MCF 10A (cell line): ENCODE measurements at regions not wholly inside any gene's neighbourhood (a gene's known extent, or its start where the extent isn't known, plus 50 kb on each side); places are given as distances from the start of the nearest gene placed in this dataset.

ENCODE experiments used
- BruUV-seq: library from RNA; stranded (reverse); fragments of 400-500 nt; replicated peaks from 2 replicates; lab custom pipeline; 2021; lab: Mats Ljungman, UMichigan
- CTCF ChIA-PET: fragments of 300-600 bp; sonication (Branson Sonifier 250); formaldehyde crosslinking; extraction: SDS; loops from one replicate; lab custom pipeline; 2021; ENCODE audit warnings: antibody characterized with exemption, inconsistent platforms; lab: Yijun Ruan, JAX
- POLR2A ChIA-PET: fragments of 300-600, 350-650 bp; sonication (Branson Sonifier 250); formaldehyde crosslinking; extraction: SDS; loops from one replicate; lab custom pipeline; 2020; ENCODE audit warnings: antibody characterized with exemption, inconsistent platforms; lab: Yijun Ruan, JAX
- DNase-seq: peaks from one replicate; pipeline ENCODE4 v3.0.0-alpha.2; 2018; ENCODE audit not compliant: unreplicated experiment
- H3K27ac Mint-ChIP-seq: one replicate; pipeline ENCODE4 v1.8.0; 2022; ENCODE audit warnings: mild to moderate bottlenecking, low read depth, mixed read lengths; ENCODE audit not compliant: unreplicated experiment
- H3K27me3 Mint-ChIP-seq: one replicate; pipeline ENCODE4 v1.8.0; 2022; ENCODE audit warnings: mixed read lengths; ENCODE audit not compliant: insufficient read depth, unreplicated experiment
- H3K36me3 Mint-ChIP-seq: one replicate; pipeline ENCODE4 v1.8.0; 2022; ENCODE audit warnings: mild to moderate bottlenecking, moderate library complexity, mixed read lengths; ENCODE audit not compliant: insufficient read depth, unreplicated experiment
- H3K4me1 Mint-ChIP-seq: one replicate; pipeline ENCODE4 v1.8.0; 2022; ENCODE audit warnings: mixed read lengths; ENCODE audit not compliant: insufficient read depth, unreplicated experiment
- H3K4me3 Mint-ChIP-seq: one replicate; pipeline ENCODE4 v1.8.0; 2022; ENCODE audit warnings: mild to moderate bottlenecking, moderate library complexity, mixed read lengths; ENCODE audit not compliant: unreplicated experiment
- H3K9me3 Mint-ChIP-seq: one replicate; pipeline ENCODE4 v1.8.0; 2022; ENCODE audit warnings: mixed read lengths; ENCODE audit not compliant: unreplicated experiment
- CTCF ChIP-seq: fragments of 200-600 bp; IDR thresholded peaks from one replicate; pipeline ENCODE4 v1.8.0; 2022; ENCODE audit warnings: antibody characterized with exemption, mild to moderate bottlenecking; ENCODE audit not compliant: unreplicated experiment
- intact Hi-C: fragments of 100-400 bp; cut with micrococcal nuclease; formaldehyde crosslinking; loops from 2 replicates; pipeline ENCODE4 v1.14.1; 2022

- Mint-ChIP-seq H3K4me3 (no peak overlapping the region), H3K9me3 (no peaks in the 10 kb centered on the region), H3K27ac (no peak overlapping the region), H3K4me1 (peaks cover 10% of the 10 kb centered on the region), H3K27me3 (no peaks in the 10 kb centered on the region), H3K36me3 (no peaks in the 10 kb centered on the region)
- POLR2A ChIA-PET = interaction anchor here (1.1 kb wide), 1 partner anchor 48 kb away, joined by 3 read pairs; no protein-coding TSS in a partner anchor
- CTCF ChIA-PET = interaction anchor here (0.6 kb wide), 1 partner anchor 270 kb away, joined by 3 read pairs; no protein-coding TSS in a partner anchor
- no peak for DNase-seq
- no peak for TF ChIP-seq CTCF
- no TSS peak for BruUV-seq
- intact Hi-C loops = no loop called here
Observed at GRCh38 chr7:26951407-26951950, 87.1 kb upstream of the SKAP2 start.

GRCh38 chr7:26950889-26951288 lies 86.5 kb upstream of the SKAP2 start:
- Mint-ChIP-seq H3K27me3 (no peaks in the 10 kb centered on the region), H3K9me3 (no peaks in the 10 kb centered on the region), H3K27ac (no peak overlapping the region), H3K36me3 (no peaks in the 10 kb centered on the region), H3K4me3 (no peak overlapping the region), H3K4me1 (peaks cover 10% of the 10 kb centered on the region)
- intact Hi-C loops = no loop called here
- ChIA-PET POLR2A (interaction anchor here (0.7 to 1.1 kb wide), 3 partner anchors 13 to 77 kb away, joined by 3 to 4 read pairs (median 3); no protein-coding TSS in a partner anchor), CTCF (no interaction called here)
- DNase-seq = no peak
- no TSS peak for BruUV-seq
- TF ChIP-seq CTCF = no peak

- BruUV-seq = no TSS peak
- Mint-ChIP-seq H3K4me1 (peaks cover 10% of the 10 kb centered on the region), H3K27ac (no peak overlapping the region), H3K4me3 (no peak overlapping the region), H3K27me3 (no peaks in the 10 kb centered on the region), H3K36me3 (no peaks in the 10 kb centered on the region), H3K9me3 (no peaks in the 10 kb centered on the region)
- intact Hi-C loops = no loop called here
- no peak for DNase-seq
- POLR2A ChIA-PET = interaction anchor here (0.7 to 1.9 kb wide), 3 partner anchors 83 to 185 kb away, joined by 3 to 12 read pairs (median 3); partner anchors contain the start of gene HOXA1
- TF ChIP-seq CTCF = no peak
- CTCF ChIA-PET = no interaction called here
Observed at GRCh38 chr7:26949319-26949718, 84.9 kb upstream of the SKAP2 start.

GRCh38 chr7:26948617-26949118 lies 84.3 kb upstream of the SKAP2 start:
- Mint-ChIP-seq H3K4me1 (peaks cover 10% of the 10 kb centered on the region), H3K4me3 (no peak overlapping the region), H3K27me3 (no peaks in the 10 kb centered on the region), H3K27ac (no peak overlapping the region), H3K9me3 (no peaks in the 10 kb centered on the region), H3K36me3 (no peaks in the 10 kb centered on the region)
- ChIA-PET CTCF (no interaction called here), POLR2A (interaction anchor here (0.7 to 1.9 kb wide), 3 partner anchors 82 to 186 kb away, joined by 3 to 12 read pairs (median 3); partner anchors contain the start of gene HOXA1)
- TF ChIP-seq CTCF = no peak
- intact Hi-C loops = no loop called here
- no peak for DNase-seq
- no TSS peak for BruUV-seq
